ENCODE measurements at regions not wholly inside any gene's neighbourhood (a gene's known extent, or its start where the extent isn't known, plus 50 kb on each side); places are given as distances from the start of the nearest gene placed in this dataset.

GRCh38 chr2:191526536-191526935, 151.4 kb upstream of the NABP1 start:
- Histone ChIP-seq H3K4me2 (ENCODE audit: insufficient read depth, low read length) (no peak overlapping the region), H3K4me1 (ENCODE audit: control insufficient read depth, extremely low read depth, insufficient read depth, low read length) (no peaks in the 10 kb centered on the region), H4K20me1 (replicated peaks; ENCODE audit: control insufficient read depth, extremely low read depth, insufficient read depth, low read length) (no peaks in the 10 kb centered on the region), H3K4me3 (replicated peaks in 1 of 3; ENCODE audit: insufficient read depth in 1 of 3, low read depth in 1 of 3, low read length in 3 of 3) (no peak overlapping the region), H3K36me3 (ENCODE audit: control insufficient read depth in 2 of 2, extremely low read depth in 1 of 2, insufficient read depth in 2 of 2, low read length in 2 of 2) (no peaks in the 10 kb centered on the region), H3K27ac (ENCODE audit: insufficient read depth, low read depth, low read length) (no peak overlapping the region), H3K9me1 (replicated peaks; ENCODE audit: control insufficient read depth, extremely low read depth, insufficient read depth, low read length) (no peaks in the 10 kb centered on the region), H3K9ac (replicated peaks; ENCODE audit: extremely low read depth, insufficient read depth, low read length) (no peak overlapping the region), H2AFZ (ENCODE audit: low read depth, low read length) (no peak overlapping the region), H3K9me3 (replicated peaks; ENCODE audit: control insufficient read depth, insufficient read depth, low read length) (no peaks in the 10 kb centered on the region), H3K79me2 (ENCODE audit: control insufficient read depth, insufficient read depth, low read length) (no peaks in the 10 kb centered on the region), H3K27me3 (ENCODE audit: control insufficient read depth in 2 of 2, insufficient read depth in 2 of 2, low read length in 2 of 2) (peaks cover 2% of the 10 kb centered on the region in 2 experiments)
- FAIRE-seq = no peak
- CTCF ChIA-PET = interaction anchor here (6.2 kb wide), 1 partner anchor 309 kb away, joined by 138 read pairs; no protein-coding TSS in a partner anchor
- DNase-seq (ENCODE audit: low read depth, low spot score) = no peak
- POLR2A ChIA-PET = no interaction called here
- no TSS peak for BruUV-seq (replicated peaks)
- dilution Hi-C loops (cut with MboI; ENCODE audit: extremely low pct_ligation_motif_present, low sequenced_read_pairs) = no loop called here
- intact Hi-C loops (cut with micrococcal nuclease) = no loop called here
- TF ChIP-seq POLR2A (IDR thresholded peaks at IDR 0.05; ENCODE audit: low read depth, low read length) = no peak
- TF ChIP-seq MAX (IDR thresholded peaks at IDR 0.05; ENCODE audit: insufficient read depth, insufficient read length) = no peak
- no peak for TF ChIP-seq EZH2 (IDR thresholded peaks at IDR 0.05; ENCODE audit: borderline replicate concordance, low read depth, low read length, severe bottlenecking)
- no peak for TF ChIP-seq GATA2 (IDR thresholded peaks at IDR 0.05; ENCODE audit: insufficient read depth, insufficient read length, low read depth, low read length)

- Histone ChIP-seq H3K27me3 (ENCODE audit: control insufficient read depth in 2 of 2, insufficient read depth in 2 of 2, low read length in 2 of 2) (peaks cover 2% of the 10 kb centered on the region in 2 experiments), H4K20me1 (replicated peaks; ENCODE audit: control insufficient read depth, extremely low read depth, insufficient read depth, low read length) (no peaks in the 10 kb centered on the region), H3K4me3 (replicated peaks in 1 of 3; ENCODE audit: insufficient read depth in 1 of 3, low read depth in 1 of 3, low read length in 3 of 3) (no peak overlapping the region), H3K36me3 (ENCODE audit: control insufficient read depth in 2 of 2, extremely low read depth in 1 of 2, insufficient read depth in 2 of 2, low read length in 2 of 2) (no peaks in the 10 kb centered on the region), H3K4me1 (ENCODE audit: control insufficient read depth, extremely low read depth, insufficient read depth, low read length) (no peaks in the 10 kb centered on the region), H3K9me1 (replicated peaks; ENCODE audit: control insufficient read depth, extremely low read depth, insufficient read depth, low read length) (no peaks in the 10 kb centered on the region), H3K27ac (ENCODE audit: insufficient read depth, low read depth, low read length) (no peak overlapping the region), H3K4me2 (ENCODE audit: insufficient read depth, low read length) (no peak overlapping the region), H3K9ac (replicated peaks; ENCODE audit: extremely low read depth, insufficient read depth, low read length) (no peak overlapping the region), H3K9me3 (replicated peaks; ENCODE audit: control insufficient read depth, insufficient read depth, low read length) (no peaks in the 10 kb centered on the region), H2AFZ (ENCODE audit: low read depth, low read length) (no peak overlapping the region), H3K79me2 (ENCODE audit: control insufficient read depth, insufficient read depth, low read length) (no peaks in the 10 kb centered on the region)
- DNase-seq (ENCODE audit: low read depth, low spot score) = no peak
- dilution Hi-C loops (cut with MboI; ENCODE audit: extremely low pct_ligation_motif_present, low sequenced_read_pairs) = no loop called here
- ChIA-PET CTCF (interaction anchor here (2.7 to 6.2 kb wide), 2 partner anchors 13 to 310 kb away, joined by 10 to 138 read pairs; no protein-coding TSS in a partner anchor), POLR2A (no interaction called here)
- no TSS peak for BruUV-seq (replicated peaks)
- no peak for FAIRE-seq
- intact Hi-C loops (cut with micrococcal nuclease) = no loop called here
- TF ChIP-seq CTCF (IDR thresholded peaks at IDR 0.05; ENCODE audit: extremely low read depth in 1 of 2, insufficient read depth in 1 of 2, low read depth in 1 of 2, low read length in 2 of 2) (no peak), POLR2AphosphoS5 (IDR thresholded peaks at IDR 0.05; ENCODE audit: insufficient read depth, low read depth, low read length) (no peak), MYC (IDR thresholded peaks at IDR 0.05; ENCODE audit: low read depth, low read length) (no peak), MAX (IDR thresholded peaks at IDR 0.05; ENCODE audit: insufficient read depth, insufficient read length) (no peak), FOS (IDR thresholded peaks at IDR 0.05; ENCODE audit: borderline replicate concordance, insufficient read depth, low read length) (no peak), GATA2 (IDR thresholded peaks at IDR 0.05; ENCODE audit: insufficient read depth, insufficient read length, low read depth, low read length) (no peak), JUN (IDR thresholded peaks at IDR 0.05; ENCODE audit: borderline replicate concordance, insufficient read depth, insufficient read length, low read depth) (no peak), EZH2 (IDR thresholded peaks at IDR 0.05; ENCODE audit: borderline replicate concordance, low read depth, low read length, severe bottlenecking) (no peak), POLR2A (IDR thresholded peaks at IDR 0.05; ENCODE audit: low read depth, low read length) (no peak)
Observed at GRCh38 chr2:191526953-191527556, 150.9 kb upstream of the NABP1 start.

Data from endothelial cell of umbilical vein (primary cell).